ENCODE measurements at regions not wholly inside any gene's neighbourhood (a gene's known extent, or its start where the extent isn't known, plus 50 kb on each side); places are given as distances from the start of the nearest gene placed in this dataset.

DNA sequence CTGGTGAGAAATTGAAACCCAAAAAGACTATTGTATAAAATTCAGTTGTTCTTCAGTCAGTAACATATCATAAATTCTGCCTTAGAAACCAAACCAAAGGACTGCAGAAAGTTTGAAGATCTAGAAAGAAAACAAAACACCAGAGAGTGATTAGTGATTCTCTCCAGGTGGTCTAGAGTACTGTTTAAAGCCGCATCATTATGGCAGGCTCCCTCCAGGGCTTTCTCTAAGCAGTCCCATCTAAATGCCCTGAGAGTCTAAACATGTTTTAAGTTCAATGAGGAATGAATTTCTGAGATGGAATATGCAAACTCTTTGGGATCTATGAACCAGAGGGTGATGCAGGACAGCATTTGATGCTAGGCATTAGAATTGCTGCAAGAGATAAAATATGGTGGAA, 100.9 kb upstream of the ST6GALNAC5 start:
- TF ChIP-seq, protein P1, sequence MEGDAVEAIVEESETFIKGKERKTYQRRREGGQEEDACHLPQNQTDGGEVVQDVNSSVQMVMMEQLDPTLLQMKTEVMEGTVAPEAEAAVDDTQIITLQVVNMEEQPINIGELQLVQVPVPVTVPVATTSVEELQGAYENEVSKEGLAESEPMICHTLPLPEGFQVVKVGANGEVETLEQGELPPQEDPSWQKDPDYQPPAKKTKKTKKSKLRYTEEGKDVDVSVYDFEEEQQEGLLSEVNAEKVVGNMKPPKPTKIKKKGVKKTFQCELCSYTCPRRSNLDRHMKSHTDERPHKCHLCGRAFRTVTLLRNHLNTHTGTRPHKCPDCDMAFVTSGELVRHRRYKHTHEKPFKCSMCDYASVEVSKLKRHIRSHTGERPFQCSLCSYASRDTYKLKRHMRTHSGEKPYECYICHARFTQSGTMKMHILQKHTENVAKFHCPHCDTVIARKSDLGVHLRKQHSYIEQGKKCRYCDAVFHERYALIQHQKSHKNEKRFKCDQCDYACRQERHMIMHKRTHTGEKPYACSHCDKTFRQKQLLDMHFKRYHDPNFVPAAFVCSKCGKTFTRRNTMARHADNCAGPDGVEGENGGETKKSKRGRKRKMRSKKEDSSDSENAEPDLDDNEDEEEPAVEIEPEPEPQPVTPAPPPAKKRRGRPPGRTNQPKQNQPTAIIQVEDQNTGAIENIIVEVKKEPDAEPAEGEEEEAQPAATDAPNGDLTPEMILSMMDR (conservative IDR thresholded peaks at IDR 0.05; ENCODE audit: low read length), result no peak
- no peak for TF ChIP-seq EZH2phosphoT487 (IDR thresholded peaks at IDR 0.05; ENCODE audit: borderline replicate concordance, low read depth, low read length)

All from OCI-LY7 (cell line).